Stomach smooth muscle (tissue), 2 donors: ENCODE measurements at regions not wholly inside any gene's neighbourhood (a gene's known extent, or its start where the extent isn't known, plus 50 kb on each side); places are given as distances from the start of the nearest gene placed in this dataset.
"Not testable (repeated sequence)": the region's sequence is repeated elsewhere in the genome, so short reads cannot be mapped to it uniquely, and the experiment has no call there.

ENCODE experiments used
- H3K27ac ChIP-seq: one replicate; pipeline ENCODE4 v1.7.0; 2013; ENCODE audit warnings: mild to moderate bottlenecking, low read length, inconsistent platforms
- H3K27me3 ChIP-seq, 2 donors: one replicate each; pipeline ENCODE4 v1.7.0; 2013; ENCODE audit warnings: low read length in 2 of 2; ENCODE audit not compliant: insufficient read depth in 2 of 2, control insufficient read depth in 1 of 2
- H3K36me3 ChIP-seq, 2 donors: one replicate each; pipeline ENCODE4 v1.7.0; 2013; ENCODE audit warnings: low read length in 2 of 2; ENCODE audit not compliant: control insufficient read depth in 2 of 2, insufficient read depth in 2 of 2
- H3K4me1 ChIP-seq: one replicate; pipeline ENCODE4 v1.7.0; 2013; ENCODE audit warnings: low read length; ENCODE audit not compliant: control insufficient read depth, insufficient read depth
- H3K4me3 ChIP-seq, 2 donors: one replicate each; pipeline ENCODE4 v1.7.0; 2013; ENCODE audit warnings: low read length in 2 of 2
- H3K9ac ChIP-seq, 2 donors: one replicate each; pipeline ENCODE4 v1.7.0; 2013; ENCODE audit warnings: low read length in 2 of 2, mild to moderate bottlenecking in 1 of 2
- H3K9me3 ChIP-seq, 2 donors: one replicate each; pipeline ENCODE4 v1.7.0; 2013; ENCODE audit warnings: low read length in 2 of 2; ENCODE audit not compliant: control insufficient read depth in 2 of 2
- donor health status: healthy.
- donor health status: Pancreatic carcinoma.

DNA sequence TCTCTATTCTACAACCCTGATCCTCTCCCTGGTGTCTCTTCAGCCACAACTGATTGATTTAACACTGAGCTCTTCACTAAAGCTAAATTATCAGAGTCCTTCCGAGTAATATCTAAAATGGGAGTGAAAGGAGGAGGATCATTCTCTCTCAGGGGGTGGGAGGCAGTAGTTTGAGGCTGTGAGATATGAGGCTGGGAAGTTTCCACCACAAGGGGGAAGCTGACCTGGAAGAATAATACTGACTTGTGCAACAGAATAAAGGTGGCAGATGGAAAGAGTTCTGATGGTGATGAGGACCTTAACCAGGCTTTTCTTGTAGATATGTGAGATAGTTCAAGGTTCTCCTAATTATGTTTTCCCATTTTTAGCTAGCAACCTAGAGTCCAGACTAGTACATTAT, 118.1 kb upstream of the ERV3-1 start:
- not testable (repeated sequence) for H3K27ac ChIP-seq, H3K27me3 ChIP-seq, H3K9ac ChIP-seq, H3K9me3 ChIP-seq, H3K4me1 ChIP-seq, H3K4me3 ChIP-seq, H3K36me3 ChIP-seq

GRCh38 chr7:65105650-65106203, 99.2 kb upstream of the ERV3-1 start:
- H3K9ac ChIP-seq, H3K4me3 ChIP-seq, H3K36me3 ChIP-seq, H3K27ac ChIP-seq, H3K4me1 ChIP-seq, H3K9me3 ChIP-seq, H3K27me3 ChIP-seq: not testable (repeated sequence)

- not testable (repeated sequence) for H3K27me3 ChIP-seq, H3K9ac ChIP-seq, H3K36me3 ChIP-seq, H3K9me3 ChIP-seq, H3K27ac ChIP-seq, H3K4me1 ChIP-seq, H3K4me3 ChIP-seq
These were observed 94.0 kb upstream of the ERV3-1 start for GRCh38 chr7:65100499-65100898.

GRCh38 chr7:65081669-65082055, 75.2 kb upstream of the ERV3-1 start:
- peak overlapping the region; percentile 66 for H3K27ac ChIP-seq
- not testable (repeated sequence) for H3K4me1 ChIP-seq, H3K27me3 ChIP-seq, H3K9me3 ChIP-seq, H3K36me3 ChIP-seq
- H3K4me3 ChIP-seq = peak overlapping the region; percentile 73 to 79
- peak overlapping the region; percentile 53 to 64 for H3K9ac ChIP-seq

DNA sequence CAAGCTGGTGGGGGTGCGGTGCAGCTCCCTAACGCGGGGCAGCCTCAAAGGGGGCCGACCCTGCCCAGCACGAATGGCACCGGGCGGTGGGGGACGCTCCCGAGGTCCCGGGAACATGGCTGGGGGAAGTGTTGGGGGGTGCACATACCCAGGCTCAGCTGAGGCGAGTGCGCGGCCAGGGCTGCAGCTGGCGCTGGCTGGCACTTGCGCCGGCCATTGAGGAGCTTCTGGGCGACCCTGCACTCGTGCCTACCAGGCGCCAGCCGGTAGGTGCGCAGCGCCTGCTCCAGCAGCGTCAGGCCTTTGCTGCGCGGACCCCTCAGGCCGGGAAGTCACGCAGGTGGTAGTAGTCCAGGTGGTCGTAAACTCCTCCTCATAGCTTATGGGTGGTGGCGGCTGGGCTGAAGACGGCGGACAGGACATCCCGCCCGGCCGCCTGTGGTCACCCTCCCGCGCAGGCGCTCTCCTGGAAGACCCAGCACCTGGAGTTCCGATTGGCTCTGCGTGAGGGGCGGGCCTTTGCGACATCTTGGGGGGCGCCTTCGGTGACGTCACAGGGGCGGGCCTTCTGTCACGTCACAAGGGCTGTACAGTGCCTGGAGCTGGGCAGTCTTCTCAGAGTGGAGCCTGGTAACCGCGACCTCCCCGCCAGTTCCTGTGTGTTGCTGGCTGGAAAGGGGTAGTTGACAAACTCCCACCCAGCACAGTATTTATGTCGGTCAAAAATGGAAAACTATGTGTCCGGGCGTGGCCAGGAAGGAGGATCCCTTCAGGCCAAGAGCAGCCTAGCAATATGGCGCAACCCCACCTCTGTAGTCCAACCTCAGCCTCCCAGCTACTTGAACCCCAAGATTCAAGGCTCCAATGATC, 74.5 kb upstream of the ERV3-1 start:
- peak overlapping the region; percentile 73 to 79 for H3K4me3 ChIP-seq
- H3K27ac ChIP-seq = peak overlapping the region; percentile 66

DNA sequence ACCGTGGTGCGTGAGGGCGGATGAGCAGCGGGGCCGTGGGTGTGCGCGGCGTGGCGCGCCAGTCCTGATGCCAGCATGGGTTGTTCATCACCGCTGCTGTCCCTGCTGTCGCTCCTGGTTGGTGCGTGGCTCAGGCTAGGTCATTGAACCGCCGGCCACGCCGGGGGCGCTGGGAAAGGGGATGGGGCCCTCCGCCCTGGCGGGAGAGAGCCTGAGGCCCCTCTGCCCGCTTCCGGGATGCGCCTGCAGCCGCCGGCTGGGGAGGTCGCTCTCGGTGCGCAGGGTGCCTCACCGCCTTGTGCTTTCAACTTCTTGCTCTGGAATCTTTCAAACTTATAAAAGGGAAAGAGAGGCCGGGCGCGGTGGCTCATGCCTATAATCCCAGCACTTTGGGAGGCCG, 68.5 kb upstream of the ERV3-1 start:
- H3K27me3 ChIP-seq, H3K27ac ChIP-seq, H3K36me3 ChIP-seq, H3K9me3 ChIP-seq, H3K4me1 ChIP-seq, H3K9ac ChIP-seq, H3K4me3 ChIP-seq: not testable (repeated sequence)

More for the DNA sequence above, 74.5 kb upstream of the ERV3-1 start:
- H3K9me3 ChIP-seq, H3K27me3 ChIP-seq, H3K36me3 ChIP-seq, H3K4me1 ChIP-seq: not testable (repeated sequence)
- peak overlapping the region; percentile 53 to 64 for H3K9ac ChIP-seq

GRCh38 chr7:65073160-65073559, 66.7 kb upstream of the ERV3-1 start:
- H3K27me3 ChIP-seq, H3K4me1 ChIP-seq, H3K27ac ChIP-seq, H3K36me3 ChIP-seq, H3K9me3 ChIP-seq, H3K9ac ChIP-seq, H3K4me3 ChIP-seq: not testable (repeated sequence)

- not testable (repeated sequence) for H3K4me3 ChIP-seq, H3K27ac ChIP-seq, H3K27me3 ChIP-seq, H3K9ac ChIP-seq, H3K4me1 ChIP-seq, H3K36me3 ChIP-seq, H3K9me3 ChIP-seq
These were observed 65.5 kb upstream of the ERV3-1 start for GRCh38 chr7:65071854-65072431.

- H3K9ac ChIP-seq, H3K27me3 ChIP-seq, H3K27ac ChIP-seq, H3K4me1 ChIP-seq, H3K36me3 ChIP-seq, H3K9me3 ChIP-seq, H3K4me3 ChIP-seq: not testable (repeated sequence)
These were observed 63.0 kb upstream of the ERV3-1 start for GRCh38 chr7:65069476-65069875.

DNA sequence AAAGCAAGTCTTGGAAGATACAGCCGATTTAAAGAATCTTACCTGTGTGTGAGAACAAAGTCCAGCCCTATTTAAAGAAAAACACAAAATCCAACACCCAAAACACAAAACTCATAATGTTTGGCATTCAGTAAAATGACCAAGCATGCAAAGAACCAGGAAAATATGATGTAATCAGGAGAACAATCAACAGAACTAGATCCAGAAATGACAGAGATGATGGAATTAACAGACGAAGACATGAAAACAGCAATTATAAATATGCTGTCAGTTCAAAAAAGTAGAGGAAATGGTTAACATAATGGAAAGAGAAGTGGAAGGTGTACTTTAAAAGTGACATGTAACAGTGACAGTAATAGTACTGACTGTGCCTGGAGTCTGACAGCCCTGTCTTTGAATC, 56.1 kb upstream of the ERV3-1 start:
- H3K4me3 ChIP-seq, H3K27me3 ChIP-seq, H3K9ac ChIP-seq, H3K36me3 ChIP-seq, H3K4me1 ChIP-seq, H3K9me3 ChIP-seq, H3K27ac ChIP-seq: not testable (repeated sequence)

- not testable (repeated sequence) for H3K9me3 ChIP-seq, H3K4me3 ChIP-seq, H3K36me3 ChIP-seq, H3K27ac ChIP-seq, H3K9ac ChIP-seq, H3K27me3 ChIP-seq, H3K4me1 ChIP-seq
These were observed 52.8 kb upstream of the ERV3-1 start for GRCh38 chr7:65059247-65059646.
